ENCODE measurements at regions not wholly inside any gene's neighbourhood (a gene's known extent, or its start where the extent isn't known, plus 50 kb on each side); places are given as distances from the start of the nearest gene placed in this dataset.
"Not testable (repeated sequence)": the region's sequence is repeated elsewhere in the genome, so short reads cannot be mapped to it uniquely, and the experiment has no call there.

DNA sequence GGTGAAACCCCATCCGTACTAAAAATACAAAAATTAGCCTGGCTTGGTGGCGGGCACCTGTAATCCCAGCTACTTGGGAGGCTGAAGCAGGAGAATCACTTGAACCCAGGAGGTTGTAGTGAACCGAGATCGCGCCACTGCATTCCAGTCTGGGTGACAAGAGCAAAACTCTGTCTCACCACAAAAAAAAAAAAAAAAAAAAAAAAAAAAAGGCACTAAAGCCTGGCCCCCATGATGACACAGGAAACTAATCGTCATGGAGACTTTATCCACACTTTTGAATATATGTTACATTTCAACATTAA lies 136.2 kb upstream of the KCNJ15 start:
- H3K4me3 ChIP-seq; ATAC-seq; H3K9me3 ChIP-seq (replicated peaks; ENCODE audit: control insufficient read depth, insufficient read depth, low read length); H3K27me3 ChIP-seq (replicated peaks in 1 of 2; ENCODE audit: control insufficient read depth in 2 of 2, insufficient read depth in 2 of 2, low read length in 1 of 2); H4K20me1 ChIP-seq (ENCODE audit: control insufficient read depth, insufficient read depth); H3K4me1 ChIP-seq (ENCODE audit: control insufficient read depth, insufficient read depth, low read length); FAIRE-seq; BruUV-seq (replicated peaks); H3K4me2 ChIP-seq (ENCODE audit: control insufficient read depth, insufficient read depth); H3K79me2 ChIP-seq (ENCODE audit: control insufficient read depth, insufficient read depth, low read length); H2AFZ ChIP-seq (ENCODE audit: control insufficient read depth, low read depth, low read length); H3K9ac ChIP-seq (ENCODE audit: control insufficient read depth, insufficient read depth, low read length); DNase-seq (ENCODE audit: low read depth, low spot score); H3K36me3 ChIP-seq (ENCODE audit: control insufficient read depth in 2 of 2, insufficient read depth in 2 of 2, low read length in 1 of 2); POLR2A ChIA-PET; H3K27ac ChIP-seq (ENCODE audit: control insufficient read depth, insufficient read depth); CTCF ChIA-PET: not testable (repeated sequence)
- SMC1A ChIA-PET (ENCODE audit: uncharacterized antibody, unreplicated experiment): interaction anchor here (1.3 kb wide), 1 partner anchor 408 kb away, joined by 4 read pairs; no protein-coding TSS in a partner anchor
- in situ Hi-C loops (cut with MboI) (loop anchor here (10.0 kb wide), 1 partner anchor 406 kb away; no protein-coding TSS in a partner anchor), intact Hi-C loops (cut with micrococcal nuclease; ENCODE audit: unreplicated experiment) (loop anchor here (10.0 kb wide), 1 partner anchor 446 kb away; no protein-coding TSS in a partner anchor)
- WGBS (ENCODE audit: insufficient coverage, insufficient replicate concordance, low lambda C conversion rate, missing lambda C conversion rate): 45% methylated on average over 6 of the region's 6 CpGs
- RAD21 ChIA-PET (ENCODE audit: unreplicated experiment): interaction anchor here (0.7 kb wide), 1 partner anchor 590 kb away, joined by 3 read pairs; no protein-coding TSS in a partner anchor

DNA sequence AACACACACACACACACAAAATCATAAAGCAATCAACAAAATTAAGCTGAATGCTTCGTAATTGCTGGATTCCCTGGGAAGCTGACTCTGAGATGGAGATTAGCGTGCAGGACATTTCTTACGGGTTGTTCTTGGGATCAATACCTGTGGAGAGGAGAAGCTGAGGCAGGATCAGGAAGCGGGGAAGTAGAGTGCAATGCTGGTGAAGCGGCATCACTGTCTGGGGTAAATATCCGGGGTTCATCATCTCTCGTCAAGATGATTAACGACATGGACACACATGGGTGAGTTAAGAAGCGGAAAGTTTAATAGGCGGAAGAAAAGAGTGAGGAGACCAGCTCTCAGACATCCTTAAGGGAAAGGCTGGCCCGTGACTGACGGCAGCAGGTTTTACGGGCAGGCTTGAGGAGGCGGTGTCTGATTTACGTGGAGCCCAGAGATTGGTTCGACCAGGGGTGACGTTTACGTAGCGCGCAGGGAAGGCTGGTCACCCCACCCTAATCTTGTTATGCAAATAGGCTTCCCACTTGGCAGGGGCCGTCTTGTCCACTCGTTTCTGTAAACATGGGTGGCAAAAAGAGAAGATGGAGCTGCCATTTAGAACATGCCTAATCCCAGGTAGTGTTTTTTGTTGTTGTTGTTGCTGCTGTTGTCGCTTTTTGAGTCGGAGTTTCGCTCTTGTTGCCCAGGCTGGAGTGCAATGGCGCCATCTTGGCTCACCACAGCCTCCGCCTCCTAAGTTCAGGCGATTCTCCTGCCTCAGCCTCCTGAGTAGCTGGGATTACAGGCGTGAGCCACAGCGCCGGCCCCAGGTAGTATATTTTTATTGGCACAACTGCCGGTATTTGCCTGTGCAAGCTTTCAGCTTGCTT lies 135.6 kb upstream of the KCNJ15 start:
- Histone ChIP-seq H3K27me3 (replicated peaks in 1 of 2; ENCODE audit: control insufficient read depth in 2 of 2, insufficient read depth in 2 of 2, low read length in 1 of 2) (no peaks in the 10 kb centered on the region; a peak in 1 of 4 replicates), H3K4me2 (ENCODE audit: control insufficient read depth, insufficient read depth) (no peak overlapping the region), H3K9ac (ENCODE audit: control insufficient read depth, insufficient read depth, low read length) (no peak overlapping the region), H3K4me1 (ENCODE audit: control insufficient read depth, insufficient read depth, low read length) (no peaks in the 10 kb centered on the region), H2AFZ (ENCODE audit: control insufficient read depth, low read depth, low read length) (no peak overlapping the region), H3K9me3 (replicated peaks; ENCODE audit: control insufficient read depth, insufficient read depth, low read length) (no peaks in the 10 kb centered on the region), H3K79me2 (ENCODE audit: control insufficient read depth, insufficient read depth, low read length) (no peaks in the 10 kb centered on the region), H3K36me3 (ENCODE audit: control insufficient read depth in 2 of 2, insufficient read depth in 2 of 2, low read length in 1 of 2) (no peaks in the 10 kb centered on the region), H3K4me3 (no peak overlapping the region), H3K27ac (ENCODE audit: control insufficient read depth, insufficient read depth) (no peak overlapping the region), H4K20me1 (ENCODE audit: control insufficient read depth, insufficient read depth) (no peaks in the 10 kb centered on the region)
- in situ Hi-C loops (cut with MboI) (loop anchor here (10.0 kb wide), 1 partner anchor 406 kb away; no protein-coding TSS in a partner anchor), intact Hi-C loops (cut with micrococcal nuclease; ENCODE audit: unreplicated experiment) (loop anchor here (10.0 kb wide), 1 partner anchor 446 kb away; no protein-coding TSS in a partner anchor)
- WGBS (ENCODE audit: insufficient coverage, insufficient replicate concordance, low lambda C conversion rate, missing lambda C conversion rate): 68% methylated on average over 32 of the region's 32 CpGs
- TF ChIP-seq HDAC2 (IDR thresholded peaks at IDR 0.05) (no peak), HDGF (IDR thresholded peaks at IDR 0.05) (no peak), ESRRA (IDR thresholded peaks at IDR 0.05; ENCODE audit: low read length) (no peak), SMAD5 (IDR thresholded peaks at IDR 0.05; ENCODE audit: low read depth) (no peak), SUPT20H (IDR thresholded peaks at IDR 0.05; ENCODE audit: borderline replicate concordance, control insufficient read depth, low read depth, low read length) (no peak), ETV6 (conservative IDR thresholded peaks at IDR 0.05 in 1 of 2, IDR thresholded peaks at IDR 0.05 in 1 of 2; ENCODE audit: borderline replicate concordance in 1 of 2, low read depth in 1 of 2) (no peak), CBFB (IDR thresholded peaks at IDR 0.05; ENCODE audit: low read depth) (no peak), ZBED1 (IDR thresholded peaks at IDR 0.05; ENCODE audit: borderline replicate concordance) (no peak), RAD21 (IDR thresholded peaks at IDR 0.05; ENCODE audit: insufficient read depth, low read depth, low read length) (no peak), GATAD2B (conservative IDR thresholded peaks at IDR 0.05; ENCODE audit: low read depth) (no peak)
- ChIA-PET RAD21 (ENCODE audit: unreplicated experiment) (no interaction called here), CTCF (no interaction called here), SMC1A (ENCODE audit: uncharacterized antibody, unreplicated experiment) (interaction anchor here (1.3 kb wide), 1 partner anchor 409 kb away, joined by 4 read pairs; no protein-coding TSS in a partner anchor), POLR2A (no interaction called here)
- ATAC-seq (no peak), FAIRE-seq (no peak), DNase-seq (ENCODE audit: low read depth, low spot score) (no peak)
- no TSS peak for BruUV-seq (replicated peaks)
